IMR-90 (cell line): ENCODE measurements at regions not wholly inside any gene's neighbourhood (a gene's known extent, or its start where the extent isn't known, plus 50 kb on each side); places are given as distances from the start of the nearest gene placed in this dataset.
A peak's percentile ranks its signal among the peaks of the same experiment; 100 is the strongest.

Experiments
- ATAC-seq: fragments of 200-7000 bp; cut with Tn5 transposase; 2 replicates; pipeline ENCODE4 v1.9.1; 2020; ENCODE audit warnings: low read depth, mild to moderate bottlenecking, moderate library complexity
- BruUV-seq: library from RNA; stranded (reverse); fragments of 400-500 nt; replicated peaks from 2 replicates; lab custom pipeline; 2021; lab: Mats Ljungman, UMichigan
- CTCF ChIA-PET: fragments of 300-600 bp; formaldehyde crosslinking; extraction: SDS; loops from one replicate; lab custom pipeline; 2021; ENCODE audit warnings: antibody characterized with exemption; lab: Yijun Ruan, JAX
- POLR2A ChIA-PET: fragments of 300-600 bp; sonication (Branson Sonifier 250); formaldehyde crosslinking; loops from one replicate; lab custom pipeline; 2022; ENCODE audit warnings: antibody characterized with exemption; ENCODE audit not compliant: unreplicated experiment; lab: Charles Lee
- DNase-seq: peaks from one replicate; pipeline ENCODE4 v3.0.0; 2013
- H2AFZ ChIP-seq: replicated peaks from 2 replicates; pipeline ENCODE3; 2013; ENCODE audit warnings: low read length, mild to moderate bottlenecking; ENCODE audit not compliant: poor library complexity
- H2AK5ac ChIP-seq: 2 replicates; pipeline ENCODE4 v1.6.1; 2013; ENCODE audit warnings: low read depth, low read length, inconsistent platforms
- H2AK9ac ChIP-seq: replicated peaks from 2 replicates; pipeline ENCODE3; 2013; ENCODE audit warnings: mild to moderate bottlenecking, low read depth, low read length, moderate library complexity; ENCODE audit not compliant: poor library complexity
- H2BK120ac ChIP-seq: 2 replicates; pipeline ENCODE4 v1.6.1; 2013; ENCODE audit warnings: low read depth, low read length, inconsistent platforms
- H2BK15ac ChIP-seq: 3 replicates; pipeline ENCODE4 v1.6.1; 2013; ENCODE audit warnings: low read depth, low read length, inconsistent platforms
- H2BK20ac ChIP-seq: 2 replicates; pipeline ENCODE4 v1.6.1; 2013; ENCODE audit warnings: low read depth, mild to moderate bottlenecking, inconsistent platforms, low read length, moderate library complexity
- H2BK5ac ChIP-seq: 2 replicates; pipeline ENCODE4 v1.6.1; 2013; ENCODE audit warnings: mild to moderate bottlenecking, low read depth, low read length, inconsistent platforms; ENCODE audit not compliant: poor library complexity, severe bottlenecking
- H3K14ac ChIP-seq: replicated peaks from 2 replicates; pipeline ENCODE4 v1.6.1; 2013; ENCODE audit warnings: low read depth, low read length, inconsistent platforms
- H3K18ac ChIP-seq: 2 replicates; pipeline ENCODE4 v1.6.1; 2013; ENCODE audit warnings: low read depth, low read length, control low read depth
- H3K23ac ChIP-seq: 2 replicates; pipeline ENCODE4 v1.6.1; 2013; ENCODE audit warnings: low read depth, low read length, inconsistent platforms
- H3K27ac ChIP-seq: 2 replicates; pipeline ENCODE4 v1.5.1; 2013; ENCODE audit warnings: mild to moderate bottlenecking, control low read depth, low read length; ENCODE audit not compliant: insufficient read depth
- H3K27me3 ChIP-seq: 2 replicates; pipeline ENCODE4 v1.6.1; 2013; ENCODE audit warnings: low read length; ENCODE audit not compliant: control insufficient read depth, insufficient read depth
- H3K36me3 ChIP-seq: 2 replicates; pipeline ENCODE4 v1.6.1; 2013; ENCODE audit warnings: low read length, mixed read lengths; ENCODE audit not compliant: control insufficient read depth, insufficient read depth
- H3K4ac ChIP-seq: 2 replicates; pipeline ENCODE4 v1.6.1; 2013; ENCODE audit warnings: low read depth, low read length, inconsistent platforms
- H3K4me1 ChIP-seq: 2 replicates; pipeline ENCODE4 v1.6.1; 2013; ENCODE audit warnings: low read length, mixed read lengths; ENCODE audit not compliant: control insufficient read depth, insufficient read depth
- H3K4me2 ChIP-seq: 2 replicates; pipeline ENCODE4 v1.6.1; 2013; ENCODE audit warnings: low read depth, mild to moderate bottlenecking, control low read depth, low read length, moderate library complexity
- H3K4me3 ChIP-seq: 2 replicates; pipeline ENCODE4 v1.5.1; 2013; ENCODE audit warnings: low read depth, mild to moderate bottlenecking, control low read depth, low read length, moderate library complexity; ENCODE audit not compliant: insufficient read depth
- H3K56ac ChIP-seq: 2 replicates; pipeline ENCODE4 v1.6.1; 2013; ENCODE audit warnings: low read length, inconsistent platforms; ENCODE audit not compliant: insufficient read depth; ENCODE audit errors: extremely low read depth
- H3K79me1 ChIP-seq, 2 experiments: 2 replicates each; pipeline ENCODE4 v1.6.1; 2013; ENCODE audit warnings: low read length in 2 of 2, inconsistent platforms in 1 of 2, low read depth in 1 of 2
- H3K9ac ChIP-seq: 2 replicates; pipeline ENCODE4 v1.6.1; 2013; ENCODE audit warnings: low read depth, low read length, control low read depth
- H3K9me1 ChIP-seq: 2 replicates; pipeline ENCODE4 v1.6.1; 2013; ENCODE audit warnings: low read length, inconsistent platforms; ENCODE audit not compliant: insufficient read depth
- H3K9me3 ChIP-seq: 2 replicates; pipeline ENCODE4 v1.6.1; 2013; ENCODE audit warnings: low read length; ENCODE audit not compliant: control insufficient read depth, insufficient read depth
- H4K20me1 ChIP-seq: 2 replicates; pipeline ENCODE4 v1.6.1; 2013; ENCODE audit warnings: low read length, inconsistent platforms; ENCODE audit not compliant: insufficient read depth
- H4K5ac ChIP-seq: 2 replicates; pipeline ENCODE4 v1.6.1; 2013; ENCODE audit warnings: mild to moderate bottlenecking, low read depth, low read length, control low read depth
- H4K8ac ChIP-seq, 2 experiments: 2 replicates each; pipeline ENCODE4 v1.6.1; 2013; ENCODE audit warnings: low read depth in 2 of 2, low read length in 2 of 2, control low read depth in 1 of 2, inconsistent platforms in 1 of 2
- H4K91ac ChIP-seq: 2 replicates; pipeline ENCODE4 v1.6.1; 2013; ENCODE audit warnings: low read depth, low read length, inconsistent platforms; ENCODE audit not compliant: insufficient read depth
- MAFK ChIP-seq: IDR thresholded peaks from 2 replicates; pipeline ENCODE4 v1.6.1; 2012; ENCODE audit warnings: low read depth, low read length, improper control_type of control experiment
- SMC3 ChIP-seq: fragments of 150-350 bp; IDR thresholded peaks from 2 replicates; pipeline ENCODE4 v1.6.1; 2016; ENCODE audit warnings: low read depth, mild to moderate bottlenecking, antibody characterized with exemption, low read length, moderate library complexity
- WGBS, 2 experiments: methylation state at CpG; one replicate each; pipeline versions ENCODE4 v1.1.5 to v1.1.7; 2013; ENCODE audit warnings: missing lambda C conversion rate in 2 of 2; ENCODE audit not compliant: insufficient read length in 1 of 2; ENCODE audit errors: extremely low coverage in 2 of 2; 5-methylcytosine and 5-hydroxymethylcytosine counted together
- dilution Hi-C: fragments of 300-500 bp; cut with HindIII; formaldehyde crosslinking; loops from one replicate; pipeline ENCODE4 v1.14.3; 2018; ENCODE audit warnings: low sequenced_read_pairs; ENCODE audit not compliant: unreplicated experiment
- in situ Hi-C: fragments of 300-500 bp; cut with MboI; formaldehyde crosslinking; loops from 3 replicates; pipeline ENCODE4 v1.14.3; 2019; ENCODE audit warnings: low sequenced_read_pairs, inconsistent platforms, mixed read lengths
- intact Hi-C: fragments of 100-400 bp; cut with micrococcal nuclease; formaldehyde crosslinking; loops from 2 replicates; pipeline ENCODE4 v1.10.0; 2022

GRCh38 chr12:90611048-90611447 is 343.9 kb downstream of the CCER1 start:
- no peak overlapping the region for H3K18ac ChIP-seq
- no peak overlapping the region for H2AK9ac ChIP-seq
- no peaks in the 10 kb centered on the region for H3K4me1 ChIP-seq
- no peak overlapping the region for H2BK15ac ChIP-seq
- H2AK5ac ChIP-seq: no peak overlapping the region
- H3K4me3 ChIP-seq: no peak overlapping the region
- no peak overlapping the region for H3K9ac ChIP-seq
- dilution Hi-C loops (no loop called here), intact Hi-C loops (no loop called here), in situ Hi-C loops (no loop called here)
- BruUV-seq: no TSS peak
- no peak overlapping the region for H3K23ac ChIP-seq
- ATAC-seq (no peak), DNase-seq (no peak)
- no peak overlapping the region for H3K4me2 ChIP-seq
- H3K9me1 ChIP-seq: no peaks in the 10 kb centered on the region
- H4K20me1 ChIP-seq: no peaks in the 10 kb centered on the region
- no peaks in the 10 kb centered on the region for H3K27me3 ChIP-seq
- H3K27ac ChIP-seq: no peak overlapping the region
- H3K79me1 ChIP-seq: no peaks in the 10 kb centered on the region
- no peak overlapping the region for H4K8ac ChIP-seq
- no peak overlapping the region; the same call in 1 of the 2 replicates for H3K56ac ChIP-seq
- TF ChIP-seq SMC3 (no peak), MAFK (peak; percentile 51; the same call in 1 of the 2 replicates)
- ChIA-PET CTCF (no interaction called here), POLR2A (no interaction called here)
- no peaks in the 10 kb centered on the region for H3K9me3 ChIP-seq
- no CpG with 5 or more reads among the region's 3 CpGs for WGBS, 2 experiments
- H3K14ac ChIP-seq: no peak overlapping the region
- H3K4ac ChIP-seq: no peak overlapping the region
- H2AFZ ChIP-seq: no peak overlapping the region
- H2BK20ac ChIP-seq: no peak overlapping the region
- no peaks in the 10 kb centered on the region for H3K36me3 ChIP-seq
- no peak overlapping the region for H2BK5ac ChIP-seq
- H4K5ac ChIP-seq: no peak overlapping the region
- no peak overlapping the region for H2BK120ac ChIP-seq
- H4K91ac ChIP-seq: no peak overlapping the region
